HCT116 (cell line): ENCODE measurements at regions not wholly inside any gene's neighbourhood (a gene's known extent, or its start where the extent isn't known, plus 50 kb on each side); places are given as distances from the start of the nearest gene placed in this dataset.

ENCODE experiments used
- CEBPB ChIP-seq: IDR thresholded peaks from 2 replicates; pipeline ENCODE4 v1.6.1; 2012; ENCODE audit warnings: low read depth
- FOSL1 ChIP-seq: IDR thresholded peaks from 2 replicates; pipeline ENCODE4 v1.6.1; 2012; ENCODE audit warnings: low read depth
- JUND ChIP-seq: IDR thresholded peaks from 2 replicates; pipeline ENCODE4 v1.6.1; 2012
- POLR2A ChIP-seq: IDR thresholded peaks from 2 replicates; pipeline ENCODE4 v1.7.0; 2011; ENCODE audit warnings: borderline replicate concordance; ENCODE audit not compliant: insufficient read depth, insufficient read length; ENCODE audit errors: extremely low read depth
- POLR2AphosphoS5 ChIP-seq: IDR thresholded peaks from 2 replicates; pipeline ENCODE4 v1.6.1; 2011; ENCODE audit warnings: mild to moderate bottlenecking, low read depth, low read length, moderate library complexity
- RAD21 ChIP-seq: IDR thresholded peaks from 2 replicates; pipeline ENCODE4 v1.6.1; 2012; ENCODE audit warnings: low read depth, mild to moderate bottlenecking
- SIN3A ChIP-seq: IDR thresholded peaks from 2 replicates; pipeline ENCODE4 v1.6.1; 2012; ENCODE audit warnings: low read depth
- SRF ChIP-seq: IDR thresholded peaks from 2 replicates; pipeline ENCODE4 v1.6.1; 2012; ENCODE audit warnings: low read depth
- TCF7L2 ChIP-seq: IDR thresholded peaks from 2 replicates; pipeline ENCODE4 v1.7.0; 2011; ENCODE audit warnings: borderline replicate concordance, inconsistent platforms; ENCODE audit not compliant: insufficient read depth, insufficient read length; ENCODE audit errors: extremely low read depth
- YY1 ChIP-seq: IDR thresholded peaks from 2 replicates; pipeline ENCODE4 v1.6.1; 2011; ENCODE audit warnings: low read length, low read depth, moderate library complexity, mild to moderate bottlenecking; ENCODE audit not compliant: insufficient replicate concordance; ENCODE audit errors: extremely low read depth
- TF ChIP-seq, protein P1 (sequence below): IDR thresholded peaks from 2 replicates; pipeline ENCODE4 v1.6.1; 2012; ENCODE audit warnings: low read depth
- TF ChIP-seq, protein P2 (sequence below): IDR thresholded peaks from 2 replicates; pipeline ENCODE4 v1.6.1; 2012

- TF ChIP-seq, protein P1, sequence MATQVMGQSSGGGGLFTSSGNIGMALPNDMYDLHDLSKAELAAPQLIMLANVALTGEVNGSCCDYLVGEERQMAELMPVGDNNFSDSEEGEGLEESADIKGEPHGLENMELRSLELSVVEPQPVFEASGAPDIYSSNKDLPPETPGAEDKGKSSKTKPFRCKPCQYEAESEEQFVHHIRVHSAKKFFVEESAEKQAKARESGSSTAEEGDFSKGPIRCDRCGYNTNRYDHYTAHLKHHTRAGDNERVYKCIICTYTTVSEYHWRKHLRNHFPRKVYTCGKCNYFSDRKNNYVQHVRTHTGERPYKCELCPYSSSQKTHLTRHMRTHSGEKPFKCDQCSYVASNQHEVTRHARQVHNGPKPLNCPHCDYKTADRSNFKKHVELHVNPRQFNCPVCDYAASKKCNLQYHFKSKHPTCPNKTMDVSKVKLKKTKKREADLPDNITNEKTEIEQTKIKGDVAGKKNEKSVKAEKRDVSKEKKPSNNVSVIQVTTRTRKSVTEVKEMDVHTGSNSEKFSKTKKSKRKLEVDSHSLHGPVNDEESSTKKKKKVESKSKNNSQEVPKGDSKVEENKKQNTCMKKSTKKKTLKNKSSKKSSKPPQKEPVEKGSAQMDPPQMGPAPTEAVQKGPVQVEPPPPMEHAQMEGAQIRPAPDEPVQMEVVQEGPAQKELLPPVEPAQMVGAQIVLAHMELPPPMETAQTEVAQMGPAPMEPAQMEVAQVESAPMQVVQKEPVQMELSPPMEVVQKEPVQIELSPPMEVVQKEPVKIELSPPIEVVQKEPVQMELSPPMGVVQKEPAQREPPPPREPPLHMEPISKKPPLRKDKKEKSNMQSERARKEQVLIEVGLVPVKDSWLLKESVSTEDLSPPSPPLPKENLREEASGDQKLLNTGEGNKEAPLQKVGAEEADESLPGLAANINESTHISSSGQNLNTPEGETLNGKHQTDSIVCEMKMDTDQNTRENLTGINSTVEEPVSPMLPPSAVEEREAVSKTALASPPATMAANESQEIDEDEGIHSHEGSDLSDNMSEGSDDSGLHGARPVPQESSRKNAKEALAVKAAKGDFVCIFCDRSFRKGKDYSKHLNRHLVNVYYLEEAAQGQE = no peak
- no peak for TF ChIP-seq SRF
- peak; percentile 60; the same call in 1 of the 2 replicates for TF ChIP-seq POLR2AphosphoS5
- no peak for TF ChIP-seq CEBPB
- no peak for TF ChIP-seq FOSL1
- TF ChIP-seq SIN3A = no peak
- no peak for TF ChIP-seq POLR2A
- TF ChIP-seq TCF7L2 = peak; percentile 67
- no peak for TF ChIP-seq JUND
- no peak for TF ChIP-seq RAD21
- TF ChIP-seq, protein P2, sequence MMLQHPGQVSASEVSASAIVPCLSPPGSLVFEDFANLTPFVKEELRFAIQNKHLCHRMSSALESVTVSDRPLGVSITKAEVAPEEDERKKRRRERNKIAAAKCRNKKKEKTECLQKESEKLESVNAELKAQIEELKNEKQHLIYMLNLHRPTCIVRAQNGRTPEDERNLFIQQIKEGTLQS = no peak
- TF ChIP-seq YY1 = peak; percentile 83
Observed at GRCh38 chr10:110398419-110399105, 93.8 kb upstream of the SMNDC1 start (continued).
